ENCODE measurements at regions not wholly inside any gene's neighbourhood (a gene's known extent, or its start where the extent isn't known, plus 50 kb on each side); places are given as distances from the start of the nearest gene placed in this dataset.

DNA sequence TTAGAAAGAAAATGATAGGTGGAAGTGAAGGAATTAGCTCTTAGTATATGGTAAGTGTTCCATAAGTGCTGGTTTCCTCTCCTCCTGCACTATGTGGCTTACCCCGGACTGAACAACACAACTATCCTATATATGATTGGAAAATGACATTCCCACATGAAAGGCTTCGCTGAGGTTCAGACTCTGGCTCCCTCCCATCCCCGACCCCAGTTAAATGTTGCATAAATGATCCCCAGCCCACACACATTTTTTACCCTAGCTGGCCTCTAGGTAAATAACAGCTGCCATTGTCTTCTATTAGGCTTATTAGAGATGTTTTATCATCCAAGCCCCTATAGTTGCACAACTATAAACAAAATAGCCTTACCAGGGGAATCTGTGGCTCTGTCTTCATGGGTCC is 495.6 kb upstream of the CDH11 start:
- no peaks in the 10 kb centered on the region for H3K36me3 ChIP-seq
- no peak overlapping the region for H3K27ac ChIP-seq
- TF ChIP-seq POLR2AphosphoS5 (IDR thresholded peaks at IDR 0.05; ENCODE audit: insufficient read depth in 1 of 2, low read depth in 1 of 2) (no peak), POLR2A (IDR thresholded peaks at IDR 0.05) (no peak)
- TF ChIP-seq, protein P1, sequence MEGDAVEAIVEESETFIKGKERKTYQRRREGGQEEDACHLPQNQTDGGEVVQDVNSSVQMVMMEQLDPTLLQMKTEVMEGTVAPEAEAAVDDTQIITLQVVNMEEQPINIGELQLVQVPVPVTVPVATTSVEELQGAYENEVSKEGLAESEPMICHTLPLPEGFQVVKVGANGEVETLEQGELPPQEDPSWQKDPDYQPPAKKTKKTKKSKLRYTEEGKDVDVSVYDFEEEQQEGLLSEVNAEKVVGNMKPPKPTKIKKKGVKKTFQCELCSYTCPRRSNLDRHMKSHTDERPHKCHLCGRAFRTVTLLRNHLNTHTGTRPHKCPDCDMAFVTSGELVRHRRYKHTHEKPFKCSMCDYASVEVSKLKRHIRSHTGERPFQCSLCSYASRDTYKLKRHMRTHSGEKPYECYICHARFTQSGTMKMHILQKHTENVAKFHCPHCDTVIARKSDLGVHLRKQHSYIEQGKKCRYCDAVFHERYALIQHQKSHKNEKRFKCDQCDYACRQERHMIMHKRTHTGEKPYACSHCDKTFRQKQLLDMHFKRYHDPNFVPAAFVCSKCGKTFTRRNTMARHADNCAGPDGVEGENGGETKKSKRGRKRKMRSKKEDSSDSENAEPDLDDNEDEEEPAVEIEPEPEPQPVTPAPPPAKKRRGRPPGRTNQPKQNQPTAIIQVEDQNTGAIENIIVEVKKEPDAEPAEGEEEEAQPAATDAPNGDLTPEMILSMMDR (IDR thresholded peaks at IDR 0.05), result no peak
- H3K4me1 ChIP-seq, result no peaks in the 10 kb centered on the region
- no peak for DNase-seq (ENCODE audit: extremely low spot score in 2 of 2)
- no peaks in the 10 kb centered on the region for H3K9me3 ChIP-seq
- intact Hi-C loops (cut with DNase I), result no loop called here
- no peaks in the 10 kb centered on the region for H3K27me3 ChIP-seq
- H3K4me3 ChIP-seq, result no peak overlapping the region

DNA sequence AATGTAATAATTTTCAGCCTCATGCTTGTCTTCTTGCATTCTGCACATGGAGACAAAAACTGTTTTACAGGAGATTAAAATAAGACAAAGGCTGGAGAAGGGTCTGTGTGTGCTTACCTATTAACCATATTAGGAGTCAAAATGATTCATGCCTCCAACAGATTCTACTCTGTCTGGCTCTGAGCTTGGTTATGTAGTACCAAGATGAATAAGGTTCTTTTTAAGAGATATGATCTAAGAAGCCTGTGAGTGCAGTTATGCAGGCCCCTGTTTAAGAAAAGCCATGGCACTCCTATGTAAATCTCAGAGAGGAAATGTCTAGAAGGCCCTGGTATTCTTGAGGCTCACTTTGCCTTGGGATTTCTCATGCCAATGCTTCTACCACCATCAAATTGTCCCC is 486.6 kb upstream of the CDH11 start:
- Histone ChIP-seq H3K4me1 (no peaks in the 10 kb centered on the region), H3K27me3 (no peaks in the 10 kb centered on the region), H3K36me3 (no peaks in the 10 kb centered on the region), H3K4me3 (no peak overlapping the region), H3K27ac (no peak overlapping the region), H3K9me3 (no peaks in the 10 kb centered on the region)
- TF ChIP-seq, protein P1 (IDR thresholded peaks at IDR 0.05), result no peak
- intact Hi-C loops (cut with DNase I), result no loop called here
- no peak for DNase-seq (ENCODE audit: extremely low spot score in 2 of 2)

DNA sequence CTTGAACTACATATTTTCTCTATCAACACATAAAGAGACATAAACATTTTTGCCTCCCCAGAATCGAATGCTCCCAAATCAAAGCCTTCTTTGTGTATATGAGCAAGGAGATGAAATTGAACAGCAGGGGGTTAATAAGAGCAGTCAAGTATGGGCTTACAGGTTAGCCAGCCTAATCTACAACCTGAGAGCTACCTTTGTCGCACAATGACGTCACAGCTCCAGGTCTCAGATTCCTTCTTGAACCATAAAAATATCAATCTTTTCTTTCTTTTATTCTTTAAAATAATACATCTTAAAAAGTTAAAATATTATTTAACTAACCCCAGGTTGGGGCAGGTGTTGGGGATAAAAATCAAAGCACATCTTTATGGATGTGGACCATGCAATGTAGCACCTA is 482.9 kb upstream of the CDH11 start:
- intact Hi-C loops (cut with DNase I), result no loop called here
- Histone ChIP-seq H3K36me3 (no peaks in the 10 kb centered on the region), H3K27me3 (no peaks in the 10 kb centered on the region), H3K27ac (no peak overlapping the region), H3K4me1 (no peaks in the 10 kb centered on the region), H3K9me3 (no peaks in the 10 kb centered on the region), H3K4me3 (no peak overlapping the region)
- DNase-seq (ENCODE audit: extremely low spot score in 2 of 2), result no peak
- no peak for TF ChIP-seq POLR2A (IDR thresholded peaks at IDR 0.05)
- TF ChIP-seq POLR2AphosphoS5 (IDR thresholded peaks at IDR 0.05; ENCODE audit: insufficient read depth in 1 of 2, low read depth in 1 of 2), result no peak
- TF ChIP-seq, protein P1 (IDR thresholded peaks at IDR 0.05), result no peak

DNA sequence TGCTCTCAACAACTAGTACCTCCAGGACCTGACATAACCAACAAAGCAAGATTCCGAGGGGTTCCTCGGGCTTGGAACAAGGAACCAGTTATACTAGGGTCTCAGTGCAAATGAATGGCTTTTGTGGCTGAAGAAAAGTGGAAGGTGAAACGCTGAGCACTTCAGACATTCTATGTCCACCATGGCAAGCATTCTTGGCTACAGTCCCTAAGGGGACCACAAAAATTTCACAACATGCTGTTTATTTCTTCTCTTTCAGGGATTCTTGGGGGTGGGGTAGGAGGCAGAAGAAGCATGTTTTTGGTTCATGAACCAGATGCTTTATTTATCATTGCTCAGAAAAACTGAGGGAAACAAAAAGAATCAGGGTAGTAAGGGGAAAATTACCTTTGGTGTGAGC is 479.9 kb upstream of the CDH11 start:
- no peak overlapping the region for H3K4me3 ChIP-seq
- H3K4me1 ChIP-seq, result no peaks in the 10 kb centered on the region
- H3K27ac ChIP-seq, result no peak overlapping the region
- TF ChIP-seq POLR2AphosphoS5 (IDR thresholded peaks at IDR 0.05; ENCODE audit: insufficient read depth in 1 of 2, low read depth in 1 of 2) (no peak), POLR2A (IDR thresholded peaks at IDR 0.05) (no peak)
- TF ChIP-seq, protein P1 (IDR thresholded peaks at IDR 0.05), result no peak
- H3K36me3 ChIP-seq, result no peaks in the 10 kb centered on the region
- H3K9me3 ChIP-seq, result no peaks in the 10 kb centered on the region
- intact Hi-C loops (cut with DNase I), result no loop called here
- no peaks in the 10 kb centered on the region for H3K27me3 ChIP-seq
- DNase-seq (ENCODE audit: extremely low spot score in 2 of 2), result peak in 1 of 2 donors; percentile 58

DNA sequence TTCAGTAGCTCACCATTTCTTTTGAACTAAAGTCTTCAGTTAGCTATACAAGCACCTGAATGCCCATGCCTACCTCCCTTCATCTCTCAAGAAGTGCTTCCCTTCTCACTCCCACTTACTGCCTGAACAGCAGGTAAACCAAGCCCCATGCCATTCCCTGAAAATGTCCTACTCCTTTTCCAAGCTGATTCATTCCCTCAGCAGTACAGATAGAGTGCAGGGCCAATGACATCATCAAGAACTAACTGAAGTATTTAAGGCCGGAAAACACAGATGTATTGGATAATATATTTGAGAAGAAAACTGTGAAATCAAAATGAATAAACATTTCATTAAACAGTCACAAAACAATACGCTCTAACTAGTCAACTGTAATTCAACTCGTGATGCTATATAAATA is 478.8 kb upstream of the CDH11 start:
- H3K9me3 ChIP-seq, result no peaks in the 10 kb centered on the region
- H3K27me3 ChIP-seq, result no peaks in the 10 kb centered on the region
- H3K4me1 ChIP-seq, result no peaks in the 10 kb centered on the region
- no peak overlapping the region for H3K27ac ChIP-seq
- no peak for DNase-seq (ENCODE audit: extremely low spot score in 2 of 2)
- intact Hi-C loops (cut with DNase I), result no loop called here
- no peak overlapping the region for H3K4me3 ChIP-seq
- no peaks in the 10 kb centered on the region for H3K36me3 ChIP-seq
- no peak for TF ChIP-seq POLR2A (IDR thresholded peaks at IDR 0.05)
- TF ChIP-seq, protein P1 (IDR thresholded peaks at IDR 0.05), result no peak
- no peak for TF ChIP-seq POLR2AphosphoS5 (IDR thresholded peaks at IDR 0.05; ENCODE audit: insufficient read depth in 1 of 2, low read depth in 1 of 2)
